ENCODE measurements at regions not wholly inside any gene's neighbourhood (a gene's known extent, or its start where the extent isn't known, plus 50 kb on each side); places are given as distances from the start of the nearest gene placed in this dataset.

GRCh38 chr4:184575306-184575705, 73.9 kb downstream of the CASP3 start:
- DNase-seq (ENCODE audit: low read depth in 3 of 3), result no peak

- DNase-seq (ENCODE audit: low read depth in 3 of 3), result no peak
Measured at GRCh38 chr4:184574861-184575260, 74.4 kb downstream of the CASP3 start.

GRCh38 chr4:184573701-184574100, 75.5 kb downstream of the CASP3 start:
- DNase-seq (ENCODE audit: low read depth in 3 of 3), result no peak

GRCh38 chr4:184568770-184569169, 80.5 kb downstream of the CASP3 start:
- DNase-seq (ENCODE audit: low read depth in 3 of 3), result no peak

GRCh38 chr4:184563621-184564020, 85.6 kb downstream of the CASP3 start:
- no peak for DNase-seq (ENCODE audit: low read depth in 3 of 3)

- DNase-seq (ENCODE audit: low read depth in 3 of 3), result no peak
Measured at GRCh38 chr4:184558996-184559395, 84.6 kb upstream of the IRF2 start.

GRCh38 chr4:184553891-184554290, 79.5 kb upstream of the IRF2 start:
- no peak for DNase-seq (ENCODE audit: low read depth in 3 of 3)

GRCh38 chr4:184550476-184550875, 76.1 kb upstream of the IRF2 start:
- DNase-seq (ENCODE audit: low read depth in 3 of 3), result no peak

- DNase-seq (ENCODE audit: low read depth in 3 of 3), result no peak
Measured at GRCh38 chr4:184548648-184549341, 74.4 kb upstream of the IRF2 start.

- no peak for DNase-seq (ENCODE audit: low read depth in 3 of 3)
Measured at GRCh38 chr4:184548316-184548647, 73.9 kb upstream of the IRF2 start.

- DNase-seq (ENCODE audit: low read depth in 3 of 3), result no peak
Measured at GRCh38 chr4:184544788-184545409, 70.5 kb upstream of the IRF2 start.

- DNase-seq (ENCODE audit: low read depth in 3 of 3), result no peak
Measured at GRCh38 chr4:184541907-184542306, 67.6 kb upstream of the IRF2 start.

- no peak for DNase-seq (ENCODE audit: low read depth in 3 of 3)
Measured at GRCh38 chr4:184540307-184540706, 66.0 kb upstream of the IRF2 start.

- DNase-seq (ENCODE audit: low read depth in 3 of 3), result peak; percentile 28 to 36 (median 34)
Measured at GRCh38 chr4:184538023-184538599, 63.8 kb upstream of the IRF2 start.

- peak; percentile 87 to 90 (median 88) for DNase-seq (ENCODE audit: low read depth in 3 of 3)
Measured at GRCh38 chr4:184537269-184538022, 63.1 kb upstream of the IRF2 start.

GRCh38 chr4:184536881-184537248, 62.5 kb upstream of the IRF2 start:
- DNase-seq (ENCODE audit: low read depth in 3 of 3), result no peak

- no peak for DNase-seq (ENCODE audit: low read depth in 3 of 3)
Measured at GRCh38 chr4:184536065-184536880, 61.9 kb upstream of the IRF2 start.

- DNase-seq (ENCODE audit: low read depth in 3 of 3), result no peak
Measured at GRCh38 chr4:184534511-184535391, 60.4 kb upstream of the IRF2 start.

GRCh38 chr4:184533908-184534307, 59.6 kb upstream of the IRF2 start:
- DNase-seq (ENCODE audit: low read depth in 3 of 3), result no peak

GRCh38 chr4:184531008-184531407, 56.7 kb upstream of the IRF2 start:
- no peak for DNase-seq (ENCODE audit: low read depth in 3 of 3)

GRCh38 chr4:184529283-184529682, 54.9 kb upstream of the IRF2 start:
- DNase-seq (ENCODE audit: low read depth in 3 of 3), result no peak
